HCEC 1CT (cell line): ENCODE measurements at regions not wholly inside any gene's neighbourhood (a gene's known extent, or its start where the extent isn't known, plus 50 kb on each side); places are given as distances from the start of the nearest gene placed in this dataset.
"Not testable (repeated sequence)": the region's sequence is repeated elsewhere in the genome, so short reads cannot be mapped to it uniquely, and the experiment has no call there.

Experiments used
- DNase-seq: peaks from one replicate; pipeline ENCODE4 v3.0.0-alpha.2; 2017

GRCh38 chr7:70846208-70846607 lies 285.7 kb upstream of the GALNT17 start:
- DNase-seq, result no peak

GRCh38 chr7:70849580-70850235 lies 282.2 kb upstream of the GALNT17 start:
- no peak for DNase-seq

GRCh38 chr7:70855373-70855772 lies 276.6 kb upstream of the GALNT17 start:
- DNase-seq, result no peak

- peak; percentile 3 for DNase-seq
Observed at GRCh38 chr7:70856901-70857630, 274.9 kb upstream of the GALNT17 start.

- DNase-seq, result no peak
Observed at GRCh38 chr7:70857793-70858545, 274.0 kb upstream of the GALNT17 start.

- no peak for DNase-seq
Observed at GRCh38 chr7:70867513-70867912, 264.4 kb upstream of the GALNT17 start.

- no peak for DNase-seq
Observed at GRCh38 chr7:70870349-70870748, 261.6 kb upstream of the GALNT17 start.

GRCh38 chr7:70872188-70872587 lies 259.8 kb upstream of the GALNT17 start:
- no peak for DNase-seq

GRCh38 chr7:70881167-70881847 lies 250.6 kb upstream of the GALNT17 start:
- DNase-seq, result no peak

GRCh38 chr7:70883750-70884439 lies 248.0 kb upstream of the GALNT17 start:
- no peak for DNase-seq

GRCh38 chr7:70884440-70884764 lies 247.5 kb upstream of the GALNT17 start:
- DNase-seq, result no peak

- no peak for DNase-seq
Observed at GRCh38 chr7:70884809-70885208, 247.1 kb upstream of the GALNT17 start.

GRCh38 chr7:70886547-70886946 lies 245.4 kb upstream of the GALNT17 start:
- no peak for DNase-seq

- no peak for DNase-seq
Observed at GRCh38 chr7:70887186-70887585, 244.8 kb upstream of the GALNT17 start.

- no peak for DNase-seq
Observed at GRCh38 chr7:70890147-70890969, 241.6 kb upstream of the GALNT17 start.

- DNase-seq, result no peak
Observed at GRCh38 chr7:70893422-70893821, 238.5 kb upstream of the GALNT17 start.

GRCh38 chr7:70893971-70894715 lies 237.8 kb upstream of the GALNT17 start:
- no peak for DNase-seq

- no peak for DNase-seq
Observed at GRCh38 chr7:70894799-70895198, 237.1 kb upstream of the GALNT17 start.

- DNase-seq, result not testable (repeated sequence)
Observed at GRCh38 chr7:70895337-70896200, 236.4 kb upstream of the GALNT17 start.
